Brain microvascular endothelial cell (primary cell): ENCODE measurements at regions not wholly inside any gene's neighbourhood (a gene's known extent, or its start where the extent isn't known, plus 50 kb on each side); places are given as distances from the start of the nearest gene placed in this dataset.

ENCODE experiments used
- DNase-seq: peaks from one replicate; pipeline ENCODE4 v3.0.0-alpha.2; 2020
- H3K27ac ChIP-seq: fragments of 250-450 bp; sonication (Bioruptor Pico); 2 replicates; pipeline ENCODE4 v1.5.1; 2020; ENCODE audit warnings: mild to moderate bottlenecking, moderate library complexity
- H3K27me3 ChIP-seq: fragments of 250-450 bp; sonication (Bioruptor Pico); replicated peaks from 2 replicates; pipeline ENCODE4 v1.5.1; 2020; ENCODE audit warnings: mild to moderate bottlenecking
- H3K36me3 ChIP-seq: fragments of 250-450 bp; sonication (Bioruptor Pico); replicated peaks from 2 replicates; pipeline ENCODE4 v1.5.1; 2020; ENCODE audit warnings: mild to moderate bottlenecking
- H3K4me3 ChIP-seq: 2 replicates; pipeline ENCODE4 v1.5.1; 2011; ENCODE audit warnings: low read depth, mild to moderate bottlenecking, control low read depth, low read length, moderate library complexity
- in situ Hi-C: cut with HindIII; loops from 2 replicates; pipeline ENCODE4 v1.10.0; 2017; ENCODE audit warnings: low sequenced_read_pairs, low pct_ligation_motif_present
- TF ChIP-seq, protein P1 (sequence below): IDR thresholded peaks from 2 replicates; pipeline ENCODE4 v1.5.1; 2011; ENCODE audit warnings: low read depth, mild to moderate bottlenecking, moderate library complexity, low read length, control low read depth, inconsistent platforms; ENCODE audit errors: missing control alignments

DNA sequence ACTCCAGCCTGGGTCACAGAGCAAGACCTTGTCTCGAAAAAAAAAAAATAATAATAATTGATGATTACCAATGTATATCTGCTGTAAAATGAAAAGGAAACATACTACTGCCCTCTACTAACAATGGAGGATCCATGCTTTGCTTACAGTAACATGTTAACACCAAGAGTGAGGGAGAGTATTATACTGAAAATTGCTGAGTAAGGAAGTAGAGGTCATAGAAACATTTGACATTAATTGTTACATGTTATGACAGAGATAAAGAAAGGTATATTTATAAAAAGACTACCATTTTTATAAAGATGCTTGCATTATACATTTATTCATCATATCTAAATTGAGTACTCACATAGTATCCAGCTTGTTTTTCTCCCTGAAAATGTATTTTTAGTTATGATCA lies 1989.8 kb upstream of the TENM3 start:
- Histone ChIP-seq H3K36me3 (no peaks in the 10 kb centered on the region), H3K27ac (no peak overlapping the region), H3K4me3 (no peak overlapping the region), H3K27me3 (no peaks in the 10 kb centered on the region)
- TF ChIP-seq, protein P1, sequence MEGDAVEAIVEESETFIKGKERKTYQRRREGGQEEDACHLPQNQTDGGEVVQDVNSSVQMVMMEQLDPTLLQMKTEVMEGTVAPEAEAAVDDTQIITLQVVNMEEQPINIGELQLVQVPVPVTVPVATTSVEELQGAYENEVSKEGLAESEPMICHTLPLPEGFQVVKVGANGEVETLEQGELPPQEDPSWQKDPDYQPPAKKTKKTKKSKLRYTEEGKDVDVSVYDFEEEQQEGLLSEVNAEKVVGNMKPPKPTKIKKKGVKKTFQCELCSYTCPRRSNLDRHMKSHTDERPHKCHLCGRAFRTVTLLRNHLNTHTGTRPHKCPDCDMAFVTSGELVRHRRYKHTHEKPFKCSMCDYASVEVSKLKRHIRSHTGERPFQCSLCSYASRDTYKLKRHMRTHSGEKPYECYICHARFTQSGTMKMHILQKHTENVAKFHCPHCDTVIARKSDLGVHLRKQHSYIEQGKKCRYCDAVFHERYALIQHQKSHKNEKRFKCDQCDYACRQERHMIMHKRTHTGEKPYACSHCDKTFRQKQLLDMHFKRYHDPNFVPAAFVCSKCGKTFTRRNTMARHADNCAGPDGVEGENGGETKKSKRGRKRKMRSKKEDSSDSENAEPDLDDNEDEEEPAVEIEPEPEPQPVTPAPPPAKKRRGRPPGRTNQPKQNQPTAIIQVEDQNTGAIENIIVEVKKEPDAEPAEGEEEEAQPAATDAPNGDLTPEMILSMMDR = no peak
- no peak for DNase-seq
- in situ Hi-C loops = no loop called here

DNA sequence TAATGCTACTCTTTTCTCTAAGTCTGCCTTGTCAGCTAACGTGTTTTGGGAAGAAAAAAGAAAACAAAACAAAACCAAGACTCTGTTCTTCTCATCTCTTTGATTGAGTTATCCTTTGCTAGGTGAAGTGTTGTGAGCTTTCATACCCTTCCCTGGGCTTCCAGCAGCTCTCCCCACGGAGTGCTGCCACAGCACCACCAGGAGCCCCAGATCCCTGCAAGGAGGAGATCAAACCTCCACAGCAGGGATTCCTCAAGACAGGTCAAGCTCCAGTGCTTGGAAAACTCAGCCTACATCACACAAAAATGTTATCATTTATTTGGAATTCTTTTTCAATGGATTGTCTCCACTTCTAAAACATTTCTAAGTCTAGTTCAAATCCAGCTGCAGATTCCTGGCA lies 1981.9 kb upstream of the TENM3 start:
- in situ Hi-C loops = no loop called here
- TF ChIP-seq, protein P1 = no peak

DNA sequence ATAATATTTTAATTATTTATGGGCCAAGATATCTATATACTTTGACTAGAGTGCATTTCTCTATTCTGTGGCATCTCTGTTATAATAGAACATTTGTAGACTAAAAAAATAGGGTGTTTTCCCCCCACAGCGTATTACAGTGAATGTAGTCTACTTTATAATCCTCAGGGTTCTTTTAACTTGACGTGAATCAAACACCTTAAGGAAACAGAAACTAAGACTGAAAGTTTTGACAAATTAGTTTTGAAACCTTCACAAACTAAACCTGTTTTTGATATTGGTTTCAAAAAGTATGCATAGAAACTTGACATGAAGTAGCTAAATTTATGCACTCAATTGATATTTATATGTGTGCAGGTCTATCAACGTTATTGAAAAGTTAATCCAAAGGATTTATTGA lies 1963.1 kb upstream of the TENM3 start:
- DNase-seq = no peak
- H3K36me3 ChIP-seq = no peaks in the 10 kb centered on the region
- no peak overlapping the region for H3K4me3 ChIP-seq
- H3K27me3 ChIP-seq = no peaks in the 10 kb centered on the region
- no peak overlapping the region for H3K27ac ChIP-seq
- in situ Hi-C loops = no loop called here
- TF ChIP-seq, protein P1 = no peak

More for the DNA sequence above, 1981.9 kb upstream of the TENM3 start:
- Histone ChIP-seq H3K27me3 (no peaks in the 10 kb centered on the region), H3K27ac (no peak overlapping the region), H3K36me3 (no peaks in the 10 kb centered on the region), H3K4me3 (no peak overlapping the region)
- no peak for DNase-seq

DNA sequence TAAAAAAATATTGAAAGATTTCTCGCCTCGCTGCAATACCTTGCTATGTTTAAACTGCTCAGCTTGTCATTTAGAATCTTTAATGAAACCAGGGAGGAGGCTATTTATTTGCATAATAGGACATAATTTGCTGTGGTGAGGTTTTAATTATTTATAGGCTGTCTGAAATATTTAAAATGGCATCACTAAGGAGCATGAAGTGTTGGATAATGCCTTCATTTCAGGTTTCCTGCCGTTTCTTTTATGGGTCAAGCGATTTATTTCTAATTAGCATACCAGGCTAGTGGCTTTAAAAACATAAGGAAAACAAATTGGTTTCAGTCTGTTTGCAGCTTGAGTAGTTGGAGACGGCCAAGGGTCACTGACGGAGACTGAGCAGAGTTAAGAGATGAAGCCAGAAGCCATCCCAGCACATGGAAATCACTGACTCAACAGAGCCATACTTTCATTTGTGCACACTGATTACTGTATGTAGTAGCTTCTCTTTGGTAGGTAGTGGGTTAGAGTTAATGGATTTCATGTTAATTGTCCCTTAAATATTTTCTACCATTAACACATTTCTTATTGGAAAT lies 1962.4 kb upstream of the TENM3 start:
- in situ Hi-C loops = no loop called here
- Histone ChIP-seq H3K4me3 (no peak overlapping the region), H3K27me3 (no peaks in the 10 kb centered on the region), H3K27ac (no peak overlapping the region), H3K36me3 (no peaks in the 10 kb centered on the region)
- DNase-seq = no peak
- TF ChIP-seq, protein P1 = no peak

DNA sequence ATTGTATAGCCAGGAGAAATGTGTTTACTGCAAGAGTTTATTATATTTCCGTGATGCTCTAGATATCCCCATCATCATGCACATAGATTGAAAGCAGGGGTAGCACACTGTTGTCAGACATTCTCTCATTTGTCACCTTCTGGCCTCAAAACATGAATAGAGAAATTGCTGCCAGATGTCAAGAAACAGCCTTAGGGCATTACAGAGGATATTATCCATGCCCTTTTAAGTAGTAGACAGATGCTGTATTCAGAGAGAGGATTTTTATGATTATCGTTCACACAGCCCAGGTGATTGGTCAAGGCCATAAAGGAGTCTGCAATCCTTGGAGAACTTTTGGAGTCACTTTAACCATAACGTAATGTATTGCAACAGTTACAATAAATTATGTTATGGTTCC lies 1961.5 kb upstream of the TENM3 start:
- in situ Hi-C loops = no loop called here
- H3K36me3 ChIP-seq = no peaks in the 10 kb centered on the region
- TF ChIP-seq, protein P1 = no peak
- DNase-seq = no peak
- H3K27ac ChIP-seq = no peak overlapping the region
- no peaks in the 10 kb centered on the region for H3K27me3 ChIP-seq
- no peak overlapping the region for H3K4me3 ChIP-seq

DNA sequence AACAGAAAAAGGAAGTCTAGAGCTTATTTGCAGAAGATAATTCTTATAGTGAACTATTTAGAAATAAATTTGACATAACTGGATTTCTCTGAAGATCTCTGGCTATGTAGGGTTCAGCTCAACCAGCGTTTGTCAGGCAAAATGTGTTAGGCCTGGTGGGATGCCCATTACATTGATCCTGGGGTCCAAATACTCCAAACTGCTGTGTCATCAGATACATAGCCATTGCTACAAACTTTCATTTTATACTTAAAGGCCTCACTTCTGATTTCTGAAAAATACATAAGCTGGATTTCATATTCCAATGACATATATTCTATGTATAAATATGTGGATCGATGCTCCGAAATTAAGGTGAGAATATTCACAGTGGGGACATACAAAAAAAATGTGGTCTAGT lies 1958.9 kb upstream of the TENM3 start:
- in situ Hi-C loops = no loop called here
- no peak overlapping the region for H3K4me3 ChIP-seq
- H3K36me3 ChIP-seq = no peaks in the 10 kb centered on the region
- TF ChIP-seq, protein P1 = no peak
- no peak for DNase-seq
- no peaks in the 10 kb centered on the region for H3K27me3 ChIP-seq
- no peak overlapping the region for H3K27ac ChIP-seq
